ENCODE measurements at regions not wholly inside any gene's neighbourhood (a gene's known extent, or its start where the extent isn't known, plus 50 kb on each side); places are given as distances from the start of the nearest gene placed in this dataset.

- no peak for TF ChIP-seq CTCF (IDR thresholded peaks at IDR 0.05; ENCODE audit: borderline replicate concordance, extremely low read depth, insufficient read depth)
- no peak overlapping the region for H3K4me3 ChIP-seq (ENCODE audit: low read length in 3 of 3)
- no peak overlapping the region for H3K9ac ChIP-seq (ENCODE audit: low read length in 3 of 3)
- intact Hi-C loops (cut with DNase I), result no loop called here
- FAIRE-seq, result no peak
- DNase-seq, result no peak
- no peaks in the 10 kb centered on the region for H3K9me3 ChIP-seq (ENCODE audit: control insufficient read depth in 2 of 3, insufficient read depth in 1 of 3, low read length in 3 of 3)
- no peak overlapping the region for H3K27ac ChIP-seq (ENCODE audit: low read depth in 2 of 2, low read length in 2 of 2)
- H3K27me3 ChIP-seq (ENCODE audit: control insufficient read depth, insufficient read depth, low read length), result no peaks in the 10 kb centered on the region
- H3K4me1 ChIP-seq (ENCODE audit: control insufficient read depth in 2 of 3, insufficient read depth in 2 of 3, low read depth in 1 of 3, low read length in 3 of 3), result peaks cover 0 to 4% (median 3%) of the 10 kb centered on the region in 3 donors
- H3K36me3 ChIP-seq (ENCODE audit: control insufficient read depth in 2 of 3, insufficient read depth in 3 of 3, low read length in 3 of 3), result no peaks in the 10 kb centered on the region
Observed at GRCh38 chr18:70463085-70463484, 174.2 kb downstream of the SOCS6 start.

GRCh38 chr18:70462078-70462439 lies 173.2 kb downstream of the SOCS6 start:
- Histone ChIP-seq H3K36me3 (ENCODE audit: control insufficient read depth in 2 of 3, insufficient read depth in 3 of 3, low read length in 3 of 3) (no peaks in the 10 kb centered on the region), H3K27ac (ENCODE audit: low read depth in 2 of 2, low read length in 2 of 2) (no peak overlapping the region), H3K4me1 (ENCODE audit: control insufficient read depth in 2 of 3, insufficient read depth in 2 of 3, low read depth in 1 of 3, low read length in 3 of 3) (peaks cover 0 to 4% (median 3%) of the 10 kb centered on the region in 3 donors), H3K4me3 (ENCODE audit: low read length in 3 of 3) (no peak overlapping the region), H3K27me3 (ENCODE audit: control insufficient read depth, insufficient read depth, low read length) (no peaks in the 10 kb centered on the region), H3K9ac (ENCODE audit: low read length in 3 of 3) (no peak overlapping the region), H3K9me3 (ENCODE audit: control insufficient read depth in 2 of 3, insufficient read depth in 1 of 3, low read length in 3 of 3) (no peaks in the 10 kb centered on the region)
- TF ChIP-seq CTCF (IDR thresholded peaks at IDR 0.05; ENCODE audit: borderline replicate concordance, extremely low read depth, insufficient read depth), result no peak
- no peak for FAIRE-seq
- DNase-seq, result no peak
- intact Hi-C loops (cut with DNase I), result no loop called here

- DNase-seq (no peak), FAIRE-seq (no peak)
- intact Hi-C loops (cut with DNase I), result no loop called here
- Histone ChIP-seq H3K9me3 (ENCODE audit: control insufficient read depth in 2 of 3, insufficient read depth in 1 of 3, low read length in 3 of 3) (no peaks in the 10 kb centered on the region), H3K36me3 (ENCODE audit: control insufficient read depth in 2 of 3, insufficient read depth in 3 of 3, low read length in 3 of 3) (no peaks in the 10 kb centered on the region), H3K27me3 (ENCODE audit: control insufficient read depth, insufficient read depth, low read length) (no peaks in the 10 kb centered on the region), H3K27ac (ENCODE audit: low read depth in 2 of 2, low read length in 2 of 2) (no peak overlapping the region), H3K9ac (ENCODE audit: low read length in 3 of 3) (no peak overlapping the region), H3K4me3 (ENCODE audit: low read length in 3 of 3) (no peak overlapping the region), H3K4me1 (ENCODE audit: control insufficient read depth in 2 of 3, insufficient read depth in 2 of 3, low read depth in 1 of 3, low read length in 3 of 3) (peaks cover 0 to 4% (median 3%) of the 10 kb centered on the region in 3 donors)
- no peak for TF ChIP-seq CTCF (IDR thresholded peaks at IDR 0.05; ENCODE audit: borderline replicate concordance, extremely low read depth, insufficient read depth)
Observed at GRCh38 chr18:70461323-70462077, 172.7 kb downstream of the SOCS6 start.

DNA sequence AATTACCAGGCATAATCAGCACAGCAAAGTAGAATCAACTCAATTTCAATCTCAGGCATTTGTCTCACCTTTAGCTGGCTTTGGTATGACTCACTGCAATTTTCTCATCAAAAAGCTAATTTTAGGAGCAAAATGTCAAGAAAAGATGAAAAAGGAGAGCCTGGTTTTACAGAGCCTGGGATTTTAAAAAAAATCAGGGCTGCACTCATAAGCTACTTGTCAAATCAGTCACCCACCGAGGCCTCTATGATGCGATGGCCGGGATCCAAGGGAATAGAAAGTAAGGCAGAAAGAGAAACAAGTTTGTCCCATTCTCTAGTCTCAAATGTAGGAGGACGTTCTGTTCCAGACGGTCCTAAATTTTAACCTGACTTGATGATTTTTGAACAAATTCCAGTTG lies 170.9 kb downstream of the SOCS6 start:
- no peak overlapping the region for H3K27ac ChIP-seq (ENCODE audit: low read depth in 2 of 2, low read length in 2 of 2)
- H3K36me3 ChIP-seq (ENCODE audit: control insufficient read depth in 2 of 3, insufficient read depth in 3 of 3, low read length in 3 of 3), result no peaks in the 10 kb centered on the region
- DNase-seq (no peak), FAIRE-seq (no peak)
- intact Hi-C loops (cut with DNase I), result no loop called here
- H3K9me3 ChIP-seq (ENCODE audit: control insufficient read depth in 2 of 3, insufficient read depth in 1 of 3, low read length in 3 of 3), result no peaks in the 10 kb centered on the region
- H3K27me3 ChIP-seq (ENCODE audit: control insufficient read depth, insufficient read depth, low read length), result no peaks in the 10 kb centered on the region
- no peak for TF ChIP-seq CTCF (IDR thresholded peaks at IDR 0.05; ENCODE audit: borderline replicate concordance, extremely low read depth, insufficient read depth)
- peaks cover 0 to 4% (median 3%) of the 10 kb centered on the region in 3 donors for H3K4me1 ChIP-seq (ENCODE audit: control insufficient read depth in 2 of 3, insufficient read depth in 2 of 3, low read depth in 1 of 3, low read length in 3 of 3)
- H3K9ac ChIP-seq (ENCODE audit: low read length in 3 of 3), result no peak overlapping the region
- no peak overlapping the region for H3K4me3 ChIP-seq (ENCODE audit: low read length in 3 of 3)
